HCT116 (cell line): ENCODE measurements at regions not wholly inside any gene's neighbourhood (a gene's known extent, or its start where the extent isn't known, plus 50 kb on each side); places are given as distances from the start of the nearest gene placed in this dataset.

Source experiments
- ATAC-seq: fragments of 200-7000 bp; cut with Tn5 transposase; 2 replicates; pipeline ENCODE4 v1.9.1; 2020; ENCODE audit warnings: mild to moderate bottlenecking, moderate library complexity
- BruUV-seq: library from RNA; stranded (reverse); fragments of 400-500 nt; replicated peaks from 2 replicates; lab custom pipeline; 2021; lab: Mats Ljungman, UMichigan
- CTCF ChIA-PET: fragments of 300-600 bp; sonication (Branson Sonifier 250); formaldehyde crosslinking; loops from one replicate; lab custom pipeline; 2021; ENCODE audit warnings: antibody characterized with exemption; lab: Charles Lee
- POLR2A ChIA-PET: fragments of 300-600, 350-600 bp; sonication (Branson Sonifier 250); formaldehyde crosslinking; loops from one replicate; lab custom pipeline; 2021; ENCODE audit warnings: antibody characterized with exemption; lab: Charles Lee
- RAD21 ChIA-PET, 2 experiments: fragments of 300-600 bp; sonication (Branson Sonifier 250); formaldehyde crosslinking; loops; one replicate each; lab custom pipeline; 2023; ENCODE audit warnings: low total read pairs in 2 of 2; ENCODE audit not compliant: uncharacterized antibody in 2 of 2, unreplicated experiment in 2 of 2, low non-redundant PET in 1 of 2; lab: Charles Lee
- DNase-seq: peaks from one replicate; pipeline ENCODE4 v3.0.0-alpha.2; 2010; ENCODE audit warnings: low read depth, low spot score
- H2AFZ ChIP-seq: fragments of 200-600 bp; shearing (Covaris generic), sonication (generic); 2 replicates; pipeline ENCODE4 v1.6.1; 2017; ENCODE audit warnings: low read depth, mixed run types, mixed read lengths, antibody characterized with exemption, low read length; ENCODE audit not compliant: poor library complexity, severe bottlenecking
- H3K27ac ChIP-seq: 2 replicates; pipeline ENCODE4 v1.5.1; 2012; ENCODE audit warnings: low read depth, low read length
- H3K27me3 ChIP-seq: fragments of 200-600 bp; sonication (generic); 2 replicates; pipeline ENCODE4 v1.6.1; 2016; ENCODE audit warnings: mixed run types, low read length, mixed read lengths; ENCODE audit not compliant: insufficient read depth
- H3K36me3 ChIP-seq, 2 experiments: fragments of 200-500 bp in 1 of 2; fragments of 200-600 bp in 1 of 2; sonication (Bioruptor generic) in 1 of 2; sonication (generic) in 1 of 2; 2 replicates each; pipeline versions ENCODE4 v1.5.1 to v1.6.1; 2014 to 2016; ENCODE audit warnings: low read length in 2 of 2, inconsistent platforms in 1 of 2, mixed read lengths in 1 of 2, mixed run types in 1 of 2; ENCODE audit not compliant: insufficient read depth in 2 of 2, control insufficient read depth in 1 of 2
- H3K4me1 ChIP-seq, 2 experiments: fragments of 200-600 bp in 1 of 2; sonication (generic) in 1 of 2; 2 replicates each; pipeline versions ENCODE4 v1.5.1 to v1.6.1; 2012 to 2017; ENCODE audit warnings: low read length in 2 of 2, inconsistent platforms in 1 of 2, mild to moderate bottlenecking in 1 of 2, mixed read lengths in 1 of 2, mixed run types in 1 of 2, moderate library complexity in 1 of 2; ENCODE audit not compliant: insufficient read depth in 2 of 2, control insufficient read depth in 1 of 2
- H3K4me2 ChIP-seq: fragments of 200-600 bp; sonication (generic); 2 replicates; pipeline ENCODE4 v1.6.1; 2017; ENCODE audit warnings: mixed run types, low read length, mixed read lengths
- H3K4me3 ChIP-seq, 2 experiments: fragments of 200-600 bp in 1 of 2; sonication (generic) in 1 of 2; replicated peaks in 1 of 2; 2 replicates each; pipeline ENCODE4 v1.5.1; 2011 to 2016; ENCODE audit warnings: low read length in 2 of 2, control low read depth in 1 of 2, low read depth in 1 of 2, mild to moderate bottlenecking in 1 of 2, mixed read lengths in 1 of 2, mixed run types in 1 of 2
- H3K79me2 ChIP-seq: fragments of 200-600 bp; sonication (generic); 2 replicates; pipeline ENCODE4 v1.6.1; 2017; ENCODE audit warnings: mild to moderate bottlenecking, mixed run types, low read length, moderate library complexity, mixed read lengths; ENCODE audit not compliant: insufficient read depth
- H3K9ac ChIP-seq: fragments of 200-600 bp; sonication (generic); 2 replicates; pipeline ENCODE4 v1.6.1; 2016; ENCODE audit warnings: low read length, mixed read lengths
- H3K9me2 ChIP-seq: fragments of 200-600 bp; sonication (generic), shearing (Covaris generic); 2 replicates; pipeline ENCODE4 v1.6.1; 2017; ENCODE audit warnings: mixed run types, mild to moderate bottlenecking, moderate library complexity; ENCODE audit not compliant: insufficient read depth
- H3K9me3 ChIP-seq, 2 experiments: fragments of 200-500 bp in 1 of 2; fragments of 200-600 bp in 1 of 2; sonication (Bioruptor generic) in 1 of 2; sonication (generic) in 1 of 2; 2 replicates each; pipeline ENCODE4 v1.6.1; 2014 to 2017; ENCODE audit warnings: low read length in 2 of 2, mixed read lengths in 2 of 2, inconsistent platforms in 1 of 2, low read depth in 1 of 2, mild to moderate bottlenecking in 1 of 2, mixed run types in 1 of 2, moderate library complexity in 1 of 2; ENCODE audit not compliant: control insufficient read depth in 1 of 2, insufficient read depth in 1 of 2
- H4K20me1 ChIP-seq: fragments of 200-600 bp; sonication (generic), shearing (Covaris generic); 2 replicates; pipeline ENCODE4 v1.6.1; 2017; ENCODE audit warnings: mixed run types, mild to moderate bottlenecking, moderate library complexity; ENCODE audit not compliant: insufficient read depth
- CBX3 ChIP-seq: IDR thresholded peaks from 2 replicates; pipeline ENCODE4 v1.6.1; 2012; ENCODE audit warnings: low read depth
- ELF1 ChIP-seq: IDR thresholded peaks from 2 replicates; pipeline ENCODE4 v1.6.1; 2012; ENCODE audit warnings: low read depth, borderline replicate concordance
- EZH2 ChIP-seq: fragments of 200-600 bp; sonication (generic); IDR thresholded peaks from 2 replicates; pipeline ENCODE4 v1.6.1; 2017; ENCODE audit warnings: antibody characterized with exemption, mixed run types
- EZH2phosphoT487 ChIP-seq: fragments of 200-600 bp; IDR thresholded peaks from 2 replicates; pipeline ENCODE4 v1.6.1; 2018; ENCODE audit warnings: antibody characterized with exemption, borderline replicate concordance
- SIN3A ChIP-seq: IDR thresholded peaks from 2 replicates; pipeline ENCODE4 v1.6.1; 2012; ENCODE audit warnings: low read depth
- SP1 ChIP-seq: IDR thresholded peaks from 2 replicates; pipeline ENCODE4 v1.6.1; 2012; ENCODE audit warnings: low read depth
- SRF ChIP-seq: IDR thresholded peaks from 2 replicates; pipeline ENCODE4 v1.6.1; 2012; ENCODE audit warnings: low read depth
- TCF7L2 ChIP-seq: IDR thresholded peaks from 2 replicates; pipeline ENCODE4 v1.7.0; 2011; ENCODE audit warnings: borderline replicate concordance, inconsistent platforms; ENCODE audit not compliant: insufficient read depth, insufficient read length; ENCODE audit errors: extremely low read depth
- ZNF274 ChIP-seq: fragments of 200-500 bp; sonication (Bioruptor generic); IDR thresholded peaks from 2 replicates; pipeline ENCODE4 v1.6.1; 2014; ENCODE audit warnings: mild to moderate bottlenecking, low read depth, low read length, inconsistent platforms
- intact Hi-C: fragments of 100-400 bp; cut with micrococcal nuclease; formaldehyde crosslinking; loops from 2 replicates; pipeline ENCODE4 v1.10.0; 2022
- TF ChIP-seq, protein P1 (sequence below): IDR thresholded peaks from 2 replicates; pipeline ENCODE4 v1.6.1; 2012
- TF ChIP-seq, protein P2 (sequence below): IDR thresholded peaks from 2 replicates; pipeline ENCODE4 v1.6.1; 2012
- TF ChIP-seq, protein P3 (sequence below), 3 experiments: fragments of 200-600 bp in 1 of 3; sonication (generic) in 1 of 3; IDR thresholded peaks in 2 of 3; conservative IDR thresholded peaks in 1 of 3; 2 replicates each; pipeline ENCODE4 v1.5.1; 2012 to 2017; ENCODE audit warnings: low read depth in 2 of 3, low read length in 2 of 3, antibody characterized with exemption in 1 of 3, borderline replicate concordance in 1 of 3, control low read depth in 1 of 3, mild to moderate bottlenecking in 1 of 3, mixed read lengths in 1 of 3, mixed run types in 1 of 3, moderate library complexity in 1 of 3; ENCODE audit not compliant: insufficient read depth in 1 of 3

DNA sequence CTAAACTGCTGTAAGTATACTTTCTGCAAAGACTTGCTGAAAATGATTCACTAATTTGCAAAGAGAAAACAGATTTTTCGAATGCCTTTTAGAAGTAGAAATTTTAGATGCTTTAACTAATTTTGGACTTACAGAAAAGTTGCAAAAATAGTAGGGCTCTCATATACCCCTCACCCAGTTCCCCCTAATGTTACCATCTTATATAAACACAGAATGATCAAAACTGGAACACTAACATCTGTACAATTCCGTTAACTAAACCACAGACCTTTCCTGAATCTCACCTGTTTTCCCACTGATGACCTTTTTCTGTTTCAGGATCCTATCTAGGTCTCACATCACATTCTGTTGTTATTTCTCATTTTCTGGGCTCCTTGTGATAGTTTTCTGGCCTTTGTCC, 454.8 kb downstream of the SHQ1 start:
- no peak for DNase-seq
- Histone ChIP-seq H3K27me3 (no peaks in the 10 kb centered on the region), H3K4me3 (no peak overlapping the region), H3K36me3 (no peaks in the 10 kb centered on the region), H3K4me2 (no peak overlapping the region), H3K9me3 (no peaks in the 10 kb centered on the region), H3K9ac (no peak overlapping the region), H3K4me1 (0 out of 4 replicates have a peak, but pooled peaks cover 0 to 3% of the 10 kb centered on the region in 2 experiments), H4K20me1 (peaks cover 7% of the 10 kb centered on the region; the same call in 1 of the 2 replicates), H3K27ac (no peak overlapping the region), H3K79me2 (peaks cover 98% of the 10 kb centered on the region)
- ChIA-PET CTCF (no interaction called here), RAD21 (no interaction called here)
- ATAC-seq, result no peak
- TF ChIP-seq TCF7L2 (no peak), EZH2 (no peak), SRF (no peak), SIN3A (no peak), EZH2phosphoT487 (no peak), SP1 (no peak), ZNF274 (no peak), ELF1 (no peak)
- TF ChIP-seq, protein P1, sequence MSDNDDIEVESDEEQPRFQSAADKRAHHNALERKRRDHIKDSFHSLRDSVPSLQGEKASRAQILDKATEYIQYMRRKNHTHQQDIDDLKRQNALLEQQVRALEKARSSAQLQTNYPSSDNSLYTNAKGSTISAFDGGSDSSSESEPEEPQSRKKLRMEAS, result no peak
- TF ChIP-seq, protein P2, sequence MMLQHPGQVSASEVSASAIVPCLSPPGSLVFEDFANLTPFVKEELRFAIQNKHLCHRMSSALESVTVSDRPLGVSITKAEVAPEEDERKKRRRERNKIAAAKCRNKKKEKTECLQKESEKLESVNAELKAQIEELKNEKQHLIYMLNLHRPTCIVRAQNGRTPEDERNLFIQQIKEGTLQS, result no peak
- TF ChIP-seq, all 23 proteins: peak for 0
- Histone ChIP-seq H2AFZ (no peak overlapping the region), H3K9me2 (no peaks in the 10 kb centered on the region)
- intact Hi-C loops, result no loop called here
- POLR2A ChIA-PET, result no interaction called here
- BruUV-seq, result no TSS peak

DNA sequence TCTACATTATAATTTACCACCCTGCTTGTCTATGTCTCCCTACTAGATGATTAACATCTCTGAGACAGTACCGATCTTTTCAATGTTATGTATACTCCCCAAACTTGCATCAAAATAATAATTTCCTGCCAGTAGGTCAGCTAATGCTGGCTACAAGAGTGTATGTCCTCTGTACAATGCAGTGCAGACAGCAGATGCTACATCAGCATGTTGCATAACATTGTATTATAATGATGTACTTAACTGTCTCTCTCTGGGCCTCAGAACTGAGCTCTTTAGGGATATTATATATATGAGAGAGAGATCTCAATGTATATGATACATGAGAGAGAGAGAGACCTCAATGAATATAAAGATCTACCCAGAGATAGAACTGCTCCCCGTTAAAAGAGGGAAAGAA, 456.6 kb downstream of the SHQ1 start:
- H3K9me3 ChIP-seq, result no peaks in the 10 kb centered on the region
- DNase-seq (no peak), ATAC-seq (no peak)
- intact Hi-C loops, result no loop called here
- H3K27ac ChIP-seq, result no peak overlapping the region
- H4K20me1 ChIP-seq, result peaks cover 4% of the 10 kb centered on the region; the same call in 1 of the 2 replicates
- ChIA-PET CTCF (no interaction called here), POLR2A (no interaction called here), RAD21 (no interaction called here)
- H3K4me3 ChIP-seq, result no peak overlapping the region
- H3K27me3 ChIP-seq, result no peaks in the 10 kb centered on the region
- 0 out of 4 replicates have a peak, but pooled peaks cover 0 to 3% of the 10 kb centered on the region in 2 experiments for H3K4me1 ChIP-seq
- peaks cover 100% of the 10 kb centered on the region for H3K79me2 ChIP-seq
- H3K4me2 ChIP-seq, result no peak overlapping the region
- no peak for TF ChIP-seq EZH2phosphoT487
- TF ChIP-seq CBX3, result no peak
- no peak for TF ChIP-seq TCF7L2
- no peak for TF ChIP-seq ZNF274
- no peak for TF ChIP-seq SIN3A
- TF ChIP-seq, protein P3, sequence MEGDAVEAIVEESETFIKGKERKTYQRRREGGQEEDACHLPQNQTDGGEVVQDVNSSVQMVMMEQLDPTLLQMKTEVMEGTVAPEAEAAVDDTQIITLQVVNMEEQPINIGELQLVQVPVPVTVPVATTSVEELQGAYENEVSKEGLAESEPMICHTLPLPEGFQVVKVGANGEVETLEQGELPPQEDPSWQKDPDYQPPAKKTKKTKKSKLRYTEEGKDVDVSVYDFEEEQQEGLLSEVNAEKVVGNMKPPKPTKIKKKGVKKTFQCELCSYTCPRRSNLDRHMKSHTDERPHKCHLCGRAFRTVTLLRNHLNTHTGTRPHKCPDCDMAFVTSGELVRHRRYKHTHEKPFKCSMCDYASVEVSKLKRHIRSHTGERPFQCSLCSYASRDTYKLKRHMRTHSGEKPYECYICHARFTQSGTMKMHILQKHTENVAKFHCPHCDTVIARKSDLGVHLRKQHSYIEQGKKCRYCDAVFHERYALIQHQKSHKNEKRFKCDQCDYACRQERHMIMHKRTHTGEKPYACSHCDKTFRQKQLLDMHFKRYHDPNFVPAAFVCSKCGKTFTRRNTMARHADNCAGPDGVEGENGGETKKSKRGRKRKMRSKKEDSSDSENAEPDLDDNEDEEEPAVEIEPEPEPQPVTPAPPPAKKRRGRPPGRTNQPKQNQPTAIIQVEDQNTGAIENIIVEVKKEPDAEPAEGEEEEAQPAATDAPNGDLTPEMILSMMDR (IDR thresholded peaks at IDR 0.05 in 2 of 3, conservative IDR thresholded peaks at IDR 0.05 in 1 of 3; ENCODE audit: borderline replicate concordance in 1 of 3, insufficient read depth in 1 of 3, low read depth in 2 of 3, low read length in 2 of 3), result no peak
- no peak for TF ChIP-seq SRF
- TF ChIP-seq ELF1, result no peak
- H3K36me3 ChIP-seq, result no peaks in the 10 kb centered on the region
- H3K9ac ChIP-seq, result no peak overlapping the region
- no peak overlapping the region for H2AFZ ChIP-seq
- no peaks in the 10 kb centered on the region for H3K9me2 ChIP-seq
- BruUV-seq, result no TSS peak
